ENCODE measurements at regions not wholly inside any gene's neighbourhood (a gene's known extent, or its start where the extent isn't known, plus 50 kb on each side); places are given as distances from the start of the nearest gene placed in this dataset.

- TF ChIP-seq CTCF (IDR thresholded peaks at IDR 0.05; ENCODE audit: low read depth, low read length) (no peak), POLR2A (IDR thresholded peaks at IDR 0.05; ENCODE audit: extremely low read depth, insufficient read length) (no peak), MYC (IDR thresholded peaks at IDR 0.05; ENCODE audit: low read depth, low read length) (no peak), MAX (IDR thresholded peaks at IDR 0.05; ENCODE audit: low read depth, low read length) (no peak)
These were observed 56.4 kb upstream of the NLRP1 start for GRCh38 chr17:5640726-5641125.

Measured in NB4 (cell line).